Posterior vena cava (tissue), 2 donors: ENCODE measurements at regions not wholly inside any gene's neighbourhood (a gene's known extent, or its start where the extent isn't known, plus 50 kb on each side); places are given as distances from the start of the nearest gene placed in this dataset.

Experiments
- DNase-seq: peaks from one replicate; pipeline ENCODE4 v3.0.0-alpha.2; 2020; ENCODE audit warnings: low spot score
- intact Hi-C, 2 donors: fragments of 100-400 bp; cut with DNase I; formaldehyde crosslinking; loops; one replicate each; pipeline versions ENCODE4 v1.14.1 to v1.14.2; 2022 to 2023
- donor health status: DM: yes; HTN: yes; CAD: no.
- donor health status: DM: yes; HTN: yes; CAD: no.

- DNase-seq: peak; percentile 83
- intact Hi-C loops: loop anchor here in 1 of 2 donors (5.0 kb wide), 1 partner anchor 75 kb away; the partner anchor contains the start of gene MAP4K3
Measured at GRCh38 chr2:39512434-39512935, 75.4 kb upstream of the MAP4K3 start.

GRCh38 chr2:39512941-39513340 is 75.9 kb upstream of the MAP4K3 start:
- no peak for DNase-seq
- intact Hi-C loops: loop anchor here in 1 of 2 donors (5.0 kb wide), 1 partner anchor 76 kb away; the partner anchor contains the start of gene MAP4K3

- no peak for DNase-seq
- intact Hi-C loops: loop anchor here in 1 of 2 donors (5.0 kb wide), 1 partner anchor 76 kb away; the partner anchor contains the start of gene MAP4K3
Measured at GRCh38 chr2:39513641-39514094, 76.6 kb upstream of the MAP4K3 start.

GRCh38 chr2:39514825-39515224 is 77.7 kb upstream of the MAP4K3 start:
- DNase-seq: no peak
- intact Hi-C loops: loop anchor here in 1 of 2 donors (5.0 kb wide), 1 partner anchor 78 kb away; the partner anchor contains the start of gene MAP4K3

GRCh38 chr2:39515273-39515896 is 78.3 kb upstream of the MAP4K3 start:
- DNase-seq: no peak
- intact Hi-C loops: no loop called here

GRCh38 chr2:39515897-39516346 is 78.8 kb upstream of the MAP4K3 start:
- intact Hi-C loops: no loop called here
- no peak for DNase-seq

GRCh38 chr2:39516347-39517101 is 79.4 kb upstream of the MAP4K3 start:
- intact Hi-C loops: no loop called here
- no peak for DNase-seq

- no peak for DNase-seq
- intact Hi-C loops: no loop called here
Measured at GRCh38 chr2:39517102-39517436, 80.0 kb upstream of the MAP4K3 start.

- intact Hi-C loops: no loop called here
- no peak for DNase-seq
Measured at GRCh38 chr2:39517622-39518021, 80.5 kb upstream of the MAP4K3 start.

- DNase-seq: no peak
- intact Hi-C loops: no loop called here
Measured at GRCh38 chr2:39519886-39520285, 82.8 kb upstream of the MAP4K3 start.

- intact Hi-C loops: no loop called here
- DNase-seq: no peak
Measured at GRCh38 chr2:39521876-39522517, 84.9 kb upstream of the MAP4K3 start.

GRCh38 chr2:39522518-39522877 is 85.4 kb upstream of the MAP4K3 start:
- intact Hi-C loops: no loop called here

GRCh38 chr2:39523308-39524044 is 86.4 kb upstream of the MAP4K3 start:
- no peak for DNase-seq
- intact Hi-C loops: no loop called here

More at GRCh38 chr2:39522518-39522877, 85.4 kb upstream of the MAP4K3 start:
- DNase-seq: no peak

- DNase-seq: no peak
- intact Hi-C loops: no loop called here
Measured at GRCh38 chr2:39524061-39524460, 87.0 kb upstream of the MAP4K3 start.

- no peak for DNase-seq
- intact Hi-C loops: no loop called here
Measured at GRCh38 chr2:39524756-39525635, 87.9 kb upstream of the MAP4K3 start.

GRCh38 chr2:39525636-39526412 is 88.7 kb upstream of the MAP4K3 start:
- intact Hi-C loops: no loop called here
- no peak for DNase-seq

GRCh38 chr2:39528701-39529100 is 91.6 kb upstream of the MAP4K3 start:
- intact Hi-C loops: no loop called here
- DNase-seq: no peak

- intact Hi-C loops: no loop called here
- no peak for DNase-seq
Measured at GRCh38 chr2:39529836-39530235, 92.8 kb upstream of the MAP4K3 start.
